WTC11 (cell line): ENCODE measurements at regions not wholly inside any gene's neighbourhood (a gene's known extent, or its start where the extent isn't known, plus 50 kb on each side); places are given as distances from the start of the nearest gene placed in this dataset.

Experiments used
- ATAC-seq: fragments of 200-7000 bp; cut with Tn5 transposase; 2 replicates; pipeline ENCODE4 v1.10.0; 2021; ENCODE audit warnings: mild to moderate bottlenecking, moderate library complexity
- CTCF ChIA-PET: fragments of 300-600 bp; sonication (Branson Sonifier 250); formaldehyde crosslinking; loops from one replicate; lab custom pipeline; 2021; ENCODE audit warnings: antibody characterized with exemption; lab: Charles Lee
- POLR2A ChIA-PET: fragments of 350-600 bp; sonication (Branson Sonifier 250); formaldehyde crosslinking; loops from one replicate; lab custom pipeline; 2021; ENCODE audit warnings: antibody characterized with exemption; lab: Charles Lee
- DNase-seq: peaks from one replicate; pipeline ENCODE4 v3.0.0; 2021; ENCODE audit warnings: low spot score
- H3K27ac Mint-ChIP-seq: 2 replicates; pipeline ENCODE4 v1.8.0; 2021; ENCODE audit warnings: mixed read lengths
- H3K27me3 Mint-ChIP-seq: 2 replicates; pipeline ENCODE4 v1.8.0; 2021; ENCODE audit warnings: low read depth, mild to moderate bottlenecking, moderate library complexity, mixed read lengths
- H3K36me3 Mint-ChIP-seq: 2 replicates; pipeline ENCODE4 v1.8.0; 2021; ENCODE audit warnings: mixed read lengths
- H3K4me1 Mint-ChIP-seq: 2 replicates; pipeline ENCODE4 v1.8.0; 2022; ENCODE audit warnings: mixed read lengths
- H3K4me3 Mint-ChIP-seq: 2 replicates; pipeline ENCODE4 v1.8.0; 2021; ENCODE audit warnings: mild to moderate bottlenecking, moderate library complexity, mixed read lengths
- H3K9me3 Mint-ChIP-seq: 2 replicates; pipeline ENCODE4 v1.8.0; 2021; ENCODE audit warnings: mixed read lengths
- ATF2 ChIP-seq: sonication (generic); formaldehyde crosslinking; IDR thresholded peaks from 2 replicates; pipeline ENCODE4 v1.8.1; 2022; ENCODE audit warnings: low read depth, missing genetic modification reagents, borderline replicate concordance
- CREB1 ChIP-seq: sonication (generic); formaldehyde crosslinking; IDR thresholded peaks from 2 replicates; pipeline ENCODE4 v1.8.0; 2023; ENCODE audit warnings: mild to moderate bottlenecking, missing genetic modification reagents
- CTCF ChIP-seq: fragments of 200-600 bp; IDR thresholded peaks from 2 replicates; pipeline ENCODE4 v1.8.0; 2022; ENCODE audit warnings: antibody characterized with exemption
- HMGXB4 ChIP-seq: sonication (generic); formaldehyde crosslinking; IDR thresholded peaks from 2 replicates; pipeline ENCODE4 v1.8.1; 2023; ENCODE audit warnings: mild to moderate bottlenecking, moderate library complexity, missing genetic modification reagents
- MYBL2 ChIP-seq: sonication (generic); formaldehyde crosslinking; IDR thresholded peaks from 2 replicates; pipeline ENCODE4 v1.8.1; 2023; ENCODE audit warnings: mild to moderate bottlenecking, moderate library complexity, missing genetic modification reagents
- NR3C1 ChIP-seq: sonication (generic); formaldehyde crosslinking; conservative IDR thresholded peaks from 2 replicates; pipeline ENCODE4 v1.8.1; 2023; ENCODE audit warnings: low read depth, mild to moderate bottlenecking, missing genetic modification reagents
- PREB ChIP-seq: sonication (generic); formaldehyde crosslinking; IDR thresholded peaks from 2 replicates; pipeline ENCODE4 v1.8.1; 2022; ENCODE audit warnings: mild to moderate bottlenecking, missing genetic modification reagents, moderate library complexity, borderline replicate concordance
- TEAD1 ChIP-seq: sonication (generic); formaldehyde crosslinking; IDR thresholded peaks from 2 replicates; pipeline ENCODE4 v1.8.0; 2022; ENCODE audit warnings: mild to moderate bottlenecking, missing genetic modification reagents
- TEAD4 ChIP-seq: sonication (generic); formaldehyde crosslinking; IDR thresholded peaks from 2 replicates; pipeline ENCODE4 v1.8.0; 2022; ENCODE audit warnings: mild to moderate bottlenecking, missing genetic modification reagents
- TP53 ChIP-seq: sonication (generic); formaldehyde crosslinking; IDR thresholded peaks from 2 replicates; pipeline ENCODE4 v1.8.1; 2023; ENCODE audit warnings: mild to moderate bottlenecking, missing genetic modification reagents
- ZNF121 ChIP-seq: sonication (generic); formaldehyde crosslinking; IDR thresholded peaks from 2 replicates; pipeline ENCODE4 v1.8.0; 2023; ENCODE audit warnings: missing genetic modification reagents
- ZNF232 ChIP-seq: sonication (generic); formaldehyde crosslinking; IDR thresholded peaks from 2 replicates; pipeline ENCODE4 v1.8.0; 2022; ENCODE audit warnings: mild to moderate bottlenecking, missing genetic modification reagents
- ZNF263 ChIP-seq: sonication (generic); formaldehyde crosslinking; IDR thresholded peaks from 2 replicates; pipeline ENCODE4 v1.8.1; 2022; ENCODE audit warnings: low read depth, mild to moderate bottlenecking, moderate library complexity, missing genetic modification reagents
- ZNF416 ChIP-seq: fragments of 250-450 bp; sonication (Bioruptor Pico); IDR thresholded peaks from 2 replicates; pipeline ENCODE4 v1.9.0; 2021; ENCODE audit warnings: mild to moderate bottlenecking, inconsistent platforms
- ZNF512 ChIP-seq: sonication (generic); formaldehyde crosslinking; IDR thresholded peaks from 2 replicates; pipeline ENCODE4 v1.8.1; 2022; ENCODE audit warnings: missing genetic modification reagents, borderline replicate concordance
- ZSCAN18 ChIP-seq: fragments of 250-450 bp; sonication (Bioruptor Pico); IDR thresholded peaks from 2 replicates; pipeline ENCODE4 v2.1.2; 2022; ENCODE audit warnings: mild to moderate bottlenecking, moderate library complexity

GRCh38 chr14:43540948-43541347, 966.1 kb downstream of the FSCB start (continued):
- TF ChIP-seq HMGXB4 (CRISPR knock-in tag) (no peak), TP53 (CRISPR knock-in tag) (no peak), ZNF232 (CRISPR knock-in tag) (no peak), ZNF512 (CRISPR knock-in tag) (no peak), NR3C1 (CRISPR knock-in tag) (no peak), PREB (CRISPR knock-in tag) (no peak), CTCF (peak; percentile 39), ZNF121 (CRISPR knock-in tag) (peak; percentile 50; the same call in 1 of the 2 replicates)

GRCh38 chr14:43539210-43539609, 967.9 kb downstream of the FSCB start:
- peaks cover 6% of the 10 kb centered on the region for H3K36me3 Mint-ChIP-seq
- H3K9me3 Mint-ChIP-seq: peaks cover 7% of the 10 kb centered on the region
- ATAC-seq: peak; percentile 72
- no peak overlapping the region; the same call in 1 of the 2 replicates for H3K27ac Mint-ChIP-seq
- H3K4me3 Mint-ChIP-seq: no peak overlapping the region; the same call in 1 of the 2 replicates
- TF ChIP-seq CREB1 (CRISPR knock-in tag) (no peak), NR3C1 (CRISPR knock-in tag) (no peak), TEAD1 (peak; percentile 79; the same call in 1 of the 2 replicates), TEAD4 (CRISPR knock-in tag) (0 out of 2 replicates have a peak, but pooled peaks have one; percentile 35), ZNF416 (CRISPR knock-in tag) (no peak), ZSCAN18 (CRISPR knock-in tag) (no peak), MYBL2 (CRISPR knock-in tag) (no peak), ATF2 (no peak), ZNF263 (CRISPR knock-in tag) (no peak)
- TF ChIP-seq, all 79 proteins: peak for 2
- Mint-ChIP-seq H3K27me3 (no peaks in the 10 kb centered on the region), H3K4me1 (peaks cover 20% of the 10 kb centered on the region)
- peak; percentile 29 for DNase-seq
- POLR2A ChIA-PET: no interaction called here
- CTCF ChIA-PET: interaction anchor here (0.7 to 1.7 kb wide), 4 partner anchors 8 to 150 kb away, joined by 3 to 7 read pairs (median 4); no protein-coding TSS in a partner anchor
